Hepatocyte (in vitro differentiated cells): ENCODE measurements at regions not wholly inside any gene's neighbourhood (a gene's known extent, or its start where the extent isn't known, plus 50 kb on each side); places are given as distances from the start of the nearest gene placed in this dataset.

Source experiments
- CTCF ChIP-seq: fragments of 200-600 bp; sonication (generic); IDR thresholded peaks from 2 replicates; pipeline ENCODE4 v1.5.1; 2016; ENCODE audit warnings: antibody characterized with exemption, mild to moderate bottlenecking; ENCODE audit not compliant: poor library complexity
- EZH2 ChIP-seq: fragments of 200-600 bp; sonication (generic); IDR thresholded peaks from 2 replicates; pipeline ENCODE4 v1.6.1; 2016; ENCODE audit warnings: antibody characterized with exemption, mild to moderate bottlenecking, borderline replicate concordance
- EZH2phosphoT487 ChIP-seq: fragments of 200-600 bp; sonication (generic); IDR thresholded peaks from one replicate; pipeline ENCODE4 v1.6.1; 2018; ENCODE audit warnings: antibody characterized with exemption, mild to moderate bottlenecking, low read depth, moderate library complexity; ENCODE audit not compliant: unreplicated experiment, severe bottlenecking

- TF ChIP-seq CTCF: no peak
- no peak for TF ChIP-seq EZH2
- no peak for TF ChIP-seq EZH2phosphoT487
These were observed 183.8 kb upstream of the TBL1XR1 start for GRCh38 chr3:177381070-177381469.
